GM12865 (cell line): ENCODE measurements at regions not wholly inside any gene's neighbourhood (a gene's known extent, or its start where the extent isn't known, plus 50 kb on each side); places are given as distances from the start of the nearest gene placed in this dataset.

ENCODE experiments used
- DNase-seq: peaks from one replicate; pipeline ENCODE4 v3.0.0; 2010; ENCODE audit warnings: low read depth
- H3K4me3 ChIP-seq: 2 replicates; pipeline ENCODE4 v1.5.1; 2011; ENCODE audit warnings: mild to moderate bottlenecking, low read depth, low read length, control low read depth
- CTCF ChIP-seq: IDR thresholded peaks from 2 replicates; pipeline ENCODE4 v1.5.1; 2011; ENCODE audit warnings: low read length, control low read depth, low read depth, inconsistent platforms; ENCODE audit not compliant: insufficient read depth; ENCODE audit errors: missing control alignments

- no peak for TF ChIP-seq CTCF
- no peak overlapping the region for H3K4me3 ChIP-seq
- DNase-seq: peak; percentile 17
Observed at GRCh38 chr13:99911965-99912566, 59.5 kb downstream of the ZIC5 start.

- TF ChIP-seq CTCF: no peak
- no peak overlapping the region for H3K4me3 ChIP-seq
- no peak for DNase-seq
Observed at GRCh38 chr13:99911069-99911964, 60.2 kb downstream of the ZIC5 start.

- no peak for TF ChIP-seq CTCF
- DNase-seq: no peak
- H3K4me3 ChIP-seq: no peak overlapping the region
Observed at GRCh38 chr13:99909836-99910619, 61.5 kb downstream of the ZIC5 start.

- no peak overlapping the region for H3K4me3 ChIP-seq
- no peak for DNase-seq
- no peak for TF ChIP-seq CTCF
Observed at GRCh38 chr13:99909097-99909835, 62.3 kb downstream of the ZIC5 start.

GRCh38 chr13:99908140-99908803, 63.3 kb downstream of the ZIC5 start:
- H3K4me3 ChIP-seq: no peak overlapping the region

More at GRCh38 chr13:99908140-99908803, 63.3 kb downstream of the ZIC5 start:
- no peak for DNase-seq
- TF ChIP-seq CTCF: no peak
